ENCODE measurements at regions not wholly inside any gene's neighbourhood (a gene's known extent, or its start where the extent isn't known, plus 50 kb on each side); places are given as distances from the start of the nearest gene placed in this dataset.

- H3K27me3 ChIP-seq (ENCODE audit: control insufficient read depth, insufficient read depth, low read length): no peaks in the 10 kb centered on the region
- no peak for DNase-seq (ENCODE audit: low read depth in 4 of 6, low spot score in 6 of 6)
Observed at GRCh38 chrX:65811558-65812228, 144.2 kb downstream of the MSN start.

More at GRCh38 chrX:65811558-65812228, 144.2 kb downstream of the MSN start:
- H3K27ac ChIP-seq (ENCODE audit: low read depth, low read length): no peak overlapping the region
- no peaks in the 10 kb centered on the region for H3K36me3 ChIP-seq (ENCODE audit: control insufficient read depth, insufficient read depth, low read length)
- no peaks in the 10 kb centered on the region for H3K4me1 ChIP-seq (ENCODE audit: control insufficient read depth, insufficient read depth, low read length)
- peaks cover 2% of the 10 kb centered on the region for H3K9me3 ChIP-seq (ENCODE audit: control insufficient read depth, insufficient read depth, low read length)
- no peak overlapping the region for H3K4me3 ChIP-seq (ENCODE audit: low read depth, low read length)

Data from spinal cord (tissue), 8 donors.